Ovary (tissue), 7 donors: ENCODE measurements at regions not wholly inside any gene's neighbourhood (a gene's known extent, or its start where the extent isn't known, plus 50 kb on each side); places are given as distances from the start of the nearest gene placed in this dataset.

ENCODE experiments used
- DNase-seq, 5 donors: peaks; one replicate each; pipeline ENCODE4 v3.0.0-alpha.2; 2019 to 2020
- H3K27ac ChIP-seq, 2 donors: fragments of 200-600 bp; one replicate each; pipeline versions ENCODE4 v1.5.1 to v1.8.0; 2019 to 2022
- H3K27me3 ChIP-seq: fragments of 200-600 bp; one replicate; pipeline ENCODE4 v1.8.0; 2022
- H3K36me3 ChIP-seq: fragments of 200-600 bp; sonication (generic); one replicate; pipeline ENCODE4 v1.5.1; 2019
- H3K4me1 ChIP-seq: one replicate; pipeline ENCODE4 v1.8.1; 2013; ENCODE audit warnings: mild to moderate bottlenecking, moderate library complexity; ENCODE audit not compliant: insufficient read depth
- H3K4me3 ChIP-seq: fragments of 200-600 bp; sonication (generic); one replicate; pipeline ENCODE4 v1.5.1; 2017
- H3K9me3 ChIP-seq, 2 donors: fragments of 200-600 bp in 1 of 2; sonication (generic) in 1 of 2; one replicate each; pipeline versions ENCODE4 v1.5.1 to v1.8.1; 2013 to 2019; ENCODE audit warnings: mild to moderate bottlenecking in 1 of 2, moderate library complexity in 1 of 2
- CTCF ChIP-seq, 3 donors: fragments of 450-650 bp in 2 of 3; fragments of 200-600 bp in 1 of 3; IDR thresholded peaks; one replicate each; pipeline versions ENCODE4 v1.5.1 to v1.8.0; 2016 to 2022; ENCODE audit warnings: antibody characterized with exemption in 3 of 3, mild to moderate bottlenecking in 1 of 3
- EP300 ChIP-seq: sonication (generic); formaldehyde crosslinking; IDR thresholded peaks from one replicate; pipeline ENCODE4 v1.6.1; 2017; ENCODE audit warnings: antibody characterized with exemption
- POLR2A ChIP-seq: fragments of 450-650 bp; IDR thresholded peaks from one replicate; pipeline ENCODE4 v1.6.1; 2017; ENCODE audit warnings: antibody characterized with exemption, mild to moderate bottlenecking, moderate library complexity
- WGBS, 3 donors: extraction: QIAGEN DNeasy Blood & Tissue Kit in 1 of 3; methylation state at CpG; one replicate each; pipeline versions ENCODE4 v1.1.5 to v1.1.7; 2013 to 2017; 5-methylcytosine and 5-hydroxymethylcytosine counted together
- intact Hi-C, 4 donors: fragments of 100-400 bp; cut with DNase I; formaldehyde crosslinking; loops; one replicate each; pipeline versions ENCODE4 v1.11.0 to v1.15.1; 2022 to 2023
- donor health status: DM: no; HTN: no; CAD: no; lungs with moderate emphysema.
- donor health status: DM: no; HTN: no; CAD: no.
- donor health status: Bipolar disorder and iron deficiency.
- donor health status: DM: no; HTN: no; CAD: no.
- donor health status: DM: yes; HTN: yes; CAD: no.

GRCh38 chr10:3698312-3698711 lies 86.7 kb downstream of the KLF6 start:
- Histone ChIP-seq H3K9me3 (no peaks in the 10 kb centered on the region), H3K4me3 (no peak overlapping the region), H3K4me1 (peaks cover 2% of the 10 kb centered on the region), H3K27ac (no peak overlapping the region), H3K36me3 (no peaks in the 10 kb centered on the region), H3K27me3 (no peaks in the 10 kb centered on the region)
- TF ChIP-seq POLR2A (no peak), CTCF (IDR thresholded peaks at IDR 0.05) (no peak)
- WGBS, 3 donors: 92 to 100% (median 93%) methylated on average over 1 of the region's 1 CpG
- no peak for DNase-seq
- intact Hi-C loops: no loop called here

DNA sequence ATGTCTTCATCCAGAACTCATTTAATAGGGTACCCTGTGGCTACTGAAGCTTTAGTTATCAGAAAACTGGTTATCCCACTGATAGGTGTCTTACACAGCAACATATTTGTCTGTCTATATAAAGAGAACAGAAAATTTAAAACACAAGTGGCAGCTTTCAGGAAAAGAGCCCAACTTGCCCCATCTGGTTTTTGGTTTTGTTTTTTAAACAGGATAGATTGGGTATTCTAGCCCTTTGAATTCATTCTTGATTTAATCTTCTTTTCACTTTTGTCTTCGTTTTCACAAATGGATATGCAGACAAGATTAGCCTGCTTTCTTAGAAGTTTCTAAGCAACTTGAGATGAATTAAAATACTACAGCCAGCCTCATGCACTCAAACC lies 91.3 kb downstream of the KLF6 start:
- H3K4me1 ChIP-seq: peaks cover 7% of the 10 kb centered on the region
- 30 to 45% (median 37%) methylated on average over 1 of the region's 1 CpG for WGBS, 3 donors
- no peak overlapping the region for H3K27ac ChIP-seq
- H3K36me3 ChIP-seq: no peaks in the 10 kb centered on the region
- no peak overlapping the region for H3K4me3 ChIP-seq
- H3K9me3 ChIP-seq: no peaks in the 10 kb centered on the region
- DNase-seq: no peak
- intact Hi-C loops: no loop called here
- TF ChIP-seq POLR2A (no peak), CTCF (IDR thresholded peaks at IDR 0.05) (no peak), EP300 (no peak)
- no peaks in the 10 kb centered on the region for H3K27me3 ChIP-seq

GRCh38 chr10:3693022-3693697 lies 91.8 kb downstream of the KLF6 start:
- H3K36me3 ChIP-seq: no peaks in the 10 kb centered on the region
- no peaks in the 10 kb centered on the region for H3K9me3 ChIP-seq
- WGBS, 3 donors: 61 to 75% (median 71%) methylated on average over 11 of the region's 11 CpGs
- H3K27ac ChIP-seq: peak overlapping the region in 1 of 2 donors; percentile 38
- no peak for DNase-seq
- no peaks in the 10 kb centered on the region for H3K27me3 ChIP-seq
- no peak overlapping the region for H3K4me3 ChIP-seq
- TF ChIP-seq CTCF (IDR thresholded peaks at IDR 0.05) (no peak), EP300 (no peak), POLR2A (no peak)
- intact Hi-C loops: no loop called here
- H3K4me1 ChIP-seq: peaks cover 7% of the 10 kb centered on the region

GRCh38 chr10:3692387-3692999 lies 92.5 kb downstream of the KLF6 start:
- intact Hi-C loops: no loop called here
- H3K4me1 ChIP-seq: peaks cover 7% of the 10 kb centered on the region
- TF ChIP-seq CTCF (IDR thresholded peaks at IDR 0.05): no peak
- no peak for TF ChIP-seq POLR2A
- TF ChIP-seq EP300: no peak
- H3K9me3 ChIP-seq: no peaks in the 10 kb centered on the region
- H3K36me3 ChIP-seq: no peaks in the 10 kb centered on the region
- no peak overlapping the region for H3K4me3 ChIP-seq
- H3K27ac ChIP-seq: peak overlapping the region in 1 of 2 donors; percentile 38
- peak in 4 of 5 donors; percentile 27 to 56 (median 42) for DNase-seq
- 15 to 24% (median 19%) methylated on average over 7 of the region's 7 CpGs for WGBS, 3 donors
- H3K27me3 ChIP-seq: no peaks in the 10 kb centered on the region
